IMR-90 (cell line): ENCODE measurements at regions not wholly inside any gene's neighbourhood (a gene's known extent, or its start where the extent isn't known, plus 50 kb on each side); places are given as distances from the start of the nearest gene placed in this dataset.

ENCODE experiments used
- ATAC-seq: fragments of 200-7000 bp; cut with Tn5 transposase; 2 replicates; pipeline ENCODE4 v1.9.1; 2020; ENCODE audit warnings: low read depth, mild to moderate bottlenecking, moderate library complexity
- BruUV-seq: library from RNA; stranded (reverse); fragments of 400-500 nt; replicated peaks from 2 replicates; lab custom pipeline; 2021; lab: Mats Ljungman, UMichigan
- CTCF ChIA-PET: fragments of 300-600 bp; formaldehyde crosslinking; extraction: SDS; loops from one replicate; lab custom pipeline; 2021; ENCODE audit warnings: antibody characterized with exemption; lab: Yijun Ruan, JAX
- POLR2A ChIA-PET: fragments of 300-600 bp; sonication (Branson Sonifier 250); formaldehyde crosslinking; loops from one replicate; lab custom pipeline; 2022; ENCODE audit warnings: antibody characterized with exemption; ENCODE audit not compliant: unreplicated experiment; lab: Charles Lee
- DNase-seq: peaks from one replicate; pipeline ENCODE4 v3.0.0; 2013
- H2AFZ ChIP-seq: replicated peaks from 2 replicates; pipeline ENCODE3; 2013; ENCODE audit warnings: low read length, mild to moderate bottlenecking; ENCODE audit not compliant: poor library complexity
- H2AK5ac ChIP-seq: 2 replicates; pipeline ENCODE4 v1.6.1; 2013; ENCODE audit warnings: low read depth, low read length, inconsistent platforms
- H2AK9ac ChIP-seq: replicated peaks from 2 replicates; pipeline ENCODE3; 2013; ENCODE audit warnings: mild to moderate bottlenecking, low read depth, low read length, moderate library complexity; ENCODE audit not compliant: poor library complexity
- H2BK120ac ChIP-seq: 2 replicates; pipeline ENCODE4 v1.6.1; 2013; ENCODE audit warnings: low read depth, low read length, inconsistent platforms
- H2BK15ac ChIP-seq: 3 replicates; pipeline ENCODE4 v1.6.1; 2013; ENCODE audit warnings: low read depth, low read length, inconsistent platforms
- H2BK20ac ChIP-seq: 2 replicates; pipeline ENCODE4 v1.6.1; 2013; ENCODE audit warnings: low read depth, mild to moderate bottlenecking, inconsistent platforms, low read length, moderate library complexity
- H2BK5ac ChIP-seq: 2 replicates; pipeline ENCODE4 v1.6.1; 2013; ENCODE audit warnings: mild to moderate bottlenecking, low read depth, low read length, inconsistent platforms; ENCODE audit not compliant: poor library complexity, severe bottlenecking
- H3K14ac ChIP-seq: replicated peaks from 2 replicates; pipeline ENCODE4 v1.6.1; 2013; ENCODE audit warnings: low read depth, low read length, inconsistent platforms
- H3K18ac ChIP-seq: 2 replicates; pipeline ENCODE4 v1.6.1; 2013; ENCODE audit warnings: low read depth, low read length, control low read depth
- H3K23ac ChIP-seq: 2 replicates; pipeline ENCODE4 v1.6.1; 2013; ENCODE audit warnings: low read depth, low read length, inconsistent platforms
- H3K27ac ChIP-seq: 2 replicates; pipeline ENCODE4 v1.5.1; 2013; ENCODE audit warnings: mild to moderate bottlenecking, control low read depth, low read length; ENCODE audit not compliant: insufficient read depth
- H3K27me3 ChIP-seq: 2 replicates; pipeline ENCODE4 v1.6.1; 2013; ENCODE audit warnings: low read length; ENCODE audit not compliant: control insufficient read depth, insufficient read depth
- H3K36me3 ChIP-seq: 2 replicates; pipeline ENCODE4 v1.6.1; 2013; ENCODE audit warnings: low read length, mixed read lengths; ENCODE audit not compliant: control insufficient read depth, insufficient read depth
- H3K4ac ChIP-seq: 2 replicates; pipeline ENCODE4 v1.6.1; 2013; ENCODE audit warnings: low read depth, low read length, inconsistent platforms
- H3K4me1 ChIP-seq: 2 replicates; pipeline ENCODE4 v1.6.1; 2013; ENCODE audit warnings: low read length, mixed read lengths; ENCODE audit not compliant: control insufficient read depth, insufficient read depth
- H3K4me2 ChIP-seq: 2 replicates; pipeline ENCODE4 v1.6.1; 2013; ENCODE audit warnings: low read depth, mild to moderate bottlenecking, control low read depth, low read length, moderate library complexity
- H3K4me3 ChIP-seq: 2 replicates; pipeline ENCODE4 v1.5.1; 2013; ENCODE audit warnings: low read depth, mild to moderate bottlenecking, control low read depth, low read length, moderate library complexity; ENCODE audit not compliant: insufficient read depth
- H3K56ac ChIP-seq: 2 replicates; pipeline ENCODE4 v1.6.1; 2013; ENCODE audit warnings: low read length, inconsistent platforms; ENCODE audit not compliant: insufficient read depth; ENCODE audit errors: extremely low read depth
- H3K79me1 ChIP-seq, 2 experiments: 2 replicates each; pipeline ENCODE4 v1.6.1; 2013; ENCODE audit warnings: low read length in 2 of 2, inconsistent platforms in 1 of 2, low read depth in 1 of 2
- H3K9ac ChIP-seq: 2 replicates; pipeline ENCODE4 v1.6.1; 2013; ENCODE audit warnings: low read depth, low read length, control low read depth
- H3K9me1 ChIP-seq: 2 replicates; pipeline ENCODE4 v1.6.1; 2013; ENCODE audit warnings: low read length, inconsistent platforms; ENCODE audit not compliant: insufficient read depth
- H3K9me3 ChIP-seq: 2 replicates; pipeline ENCODE4 v1.6.1; 2013; ENCODE audit warnings: low read length; ENCODE audit not compliant: control insufficient read depth, insufficient read depth
- H4K20me1 ChIP-seq: 2 replicates; pipeline ENCODE4 v1.6.1; 2013; ENCODE audit warnings: low read length, inconsistent platforms; ENCODE audit not compliant: insufficient read depth
- H4K5ac ChIP-seq: 2 replicates; pipeline ENCODE4 v1.6.1; 2013; ENCODE audit warnings: mild to moderate bottlenecking, low read depth, low read length, control low read depth
- H4K8ac ChIP-seq, 2 experiments: 2 replicates each; pipeline ENCODE4 v1.6.1; 2013; ENCODE audit warnings: low read depth in 2 of 2, low read length in 2 of 2, control low read depth in 1 of 2, inconsistent platforms in 1 of 2
- H4K91ac ChIP-seq: 2 replicates; pipeline ENCODE4 v1.6.1; 2013; ENCODE audit warnings: low read depth, low read length, inconsistent platforms; ENCODE audit not compliant: insufficient read depth
- SMC3 ChIP-seq: fragments of 150-350 bp; IDR thresholded peaks from 2 replicates; pipeline ENCODE4 v1.6.1; 2016; ENCODE audit warnings: low read depth, mild to moderate bottlenecking, antibody characterized with exemption, low read length, moderate library complexity
- WGBS, 2 experiments: methylation state at CpG; one replicate each; pipeline versions ENCODE4 v1.1.5 to v1.1.7; 2013; ENCODE audit warnings: missing lambda C conversion rate in 2 of 2; ENCODE audit not compliant: insufficient read length in 1 of 2; ENCODE audit errors: extremely low coverage in 2 of 2; 5-methylcytosine and 5-hydroxymethylcytosine counted together
- dilution Hi-C: fragments of 300-500 bp; cut with HindIII; formaldehyde crosslinking; loops from one replicate; pipeline ENCODE4 v1.14.3; 2018; ENCODE audit warnings: low sequenced_read_pairs; ENCODE audit not compliant: unreplicated experiment
- in situ Hi-C: fragments of 300-500 bp; cut with MboI; formaldehyde crosslinking; loops from 3 replicates; pipeline ENCODE4 v1.14.3; 2019; ENCODE audit warnings: low sequenced_read_pairs, inconsistent platforms, mixed read lengths
- intact Hi-C: fragments of 100-400 bp; cut with micrococcal nuclease; formaldehyde crosslinking; loops from 2 replicates; pipeline ENCODE4 v1.10.0; 2022
- TF ChIP-seq, protein P1 (sequence below): fragments of 150-350 bp; IDR thresholded peaks from 2 replicates; pipeline ENCODE4 v1.6.1; 2017; ENCODE audit warnings: mild to moderate bottlenecking, antibody characterized with exemption, low read length, low read depth

GRCh38 chr15:23890218-23890617, 203.1 kb upstream of the NDN start:
- Histone ChIP-seq H3K27ac (no peak overlapping the region), H3K23ac (no peak overlapping the region), H3K56ac (no peak overlapping the region), H2AK5ac (no peak overlapping the region), H3K18ac (no peak overlapping the region), H4K8ac (no peak overlapping the region), H3K9me3 (peaks cover 5% of the 10 kb centered on the region), H4K5ac (no peak overlapping the region), H2BK20ac (no peak overlapping the region), H2BK120ac (no peak overlapping the region), H4K20me1 (no peaks in the 10 kb centered on the region), H3K79me1 (no peaks in the 10 kb centered on the region), H4K91ac (no peak overlapping the region), H2BK5ac (no peak overlapping the region), H3K14ac (no peak overlapping the region), H3K4me1 (no peaks in the 10 kb centered on the region), H3K4ac (no peak overlapping the region), H2AK9ac (no peak overlapping the region), H3K36me3 (no peaks in the 10 kb centered on the region), H3K9me1 (no peaks in the 10 kb centered on the region), H3K4me2 (no peak overlapping the region), H3K27me3 (no peaks in the 10 kb centered on the region), H3K9ac (no peak overlapping the region), H3K4me3 (no peak overlapping the region), H2AFZ (no peak overlapping the region), H2BK15ac (no peak overlapping the region)
- ChIA-PET CTCF (interaction anchor here (0.7 kb wide), 1 partner anchor 392 kb away, joined by 3 read pairs; no protein-coding TSS in a partner anchor), POLR2A (no interaction called here)
- no peak for ATAC-seq
- no CpG with 5 or more reads among the region's 2 CpGs for WGBS, 2 experiments
- TF ChIP-seq SMC3: no peak
- TF ChIP-seq, protein P1, sequence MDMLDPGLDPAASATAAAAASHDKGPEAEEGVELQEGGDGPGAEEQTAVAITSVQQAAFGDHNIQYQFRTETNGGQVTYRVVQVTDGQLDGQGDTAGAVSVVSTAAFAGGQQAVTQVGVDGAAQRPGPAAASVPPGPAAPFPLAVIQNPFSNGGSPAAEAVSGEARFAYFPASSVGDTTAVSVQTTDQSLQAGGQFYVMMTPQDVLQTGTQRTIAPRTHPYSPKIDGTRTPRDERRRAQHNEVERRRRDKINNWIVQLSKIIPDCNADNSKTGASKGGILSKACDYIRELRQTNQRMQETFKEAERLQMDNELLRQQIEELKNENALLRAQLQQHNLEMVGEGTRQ: peak; percentile 9; the same call in 1 of the 2 replicates
- in situ Hi-C loops: no loop called here
- dilution Hi-C loops: no loop called here
- intact Hi-C loops: no loop called here
- no peak for DNase-seq
- BruUV-seq: no TSS peak
